ENCODE measurements at regions not wholly inside any gene's neighbourhood (a gene's known extent, or its start where the extent isn't known, plus 50 kb on each side); places are given as distances from the start of the nearest gene placed in this dataset.

DNA sequence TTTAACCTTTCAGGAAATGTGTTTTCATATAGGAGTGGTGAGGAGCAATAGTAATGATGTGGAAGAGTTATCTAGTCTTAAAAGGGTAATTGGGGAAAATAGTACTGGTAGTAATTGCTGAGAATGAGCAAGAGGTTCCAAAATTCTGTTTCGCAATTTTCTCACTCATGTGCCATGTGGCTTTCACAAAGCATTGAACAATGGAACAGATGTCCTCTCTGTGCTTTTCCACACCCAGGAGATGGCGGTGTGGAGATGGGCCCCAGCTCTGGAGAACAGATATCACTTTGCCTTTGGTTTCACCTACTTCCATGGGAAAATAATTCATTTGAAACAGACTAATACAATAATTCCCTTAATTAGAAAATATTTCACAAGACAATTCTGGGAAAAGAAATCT lies 170.0 kb upstream of the SLC10A2 start:
- TF ChIP-seq, protein P1, sequence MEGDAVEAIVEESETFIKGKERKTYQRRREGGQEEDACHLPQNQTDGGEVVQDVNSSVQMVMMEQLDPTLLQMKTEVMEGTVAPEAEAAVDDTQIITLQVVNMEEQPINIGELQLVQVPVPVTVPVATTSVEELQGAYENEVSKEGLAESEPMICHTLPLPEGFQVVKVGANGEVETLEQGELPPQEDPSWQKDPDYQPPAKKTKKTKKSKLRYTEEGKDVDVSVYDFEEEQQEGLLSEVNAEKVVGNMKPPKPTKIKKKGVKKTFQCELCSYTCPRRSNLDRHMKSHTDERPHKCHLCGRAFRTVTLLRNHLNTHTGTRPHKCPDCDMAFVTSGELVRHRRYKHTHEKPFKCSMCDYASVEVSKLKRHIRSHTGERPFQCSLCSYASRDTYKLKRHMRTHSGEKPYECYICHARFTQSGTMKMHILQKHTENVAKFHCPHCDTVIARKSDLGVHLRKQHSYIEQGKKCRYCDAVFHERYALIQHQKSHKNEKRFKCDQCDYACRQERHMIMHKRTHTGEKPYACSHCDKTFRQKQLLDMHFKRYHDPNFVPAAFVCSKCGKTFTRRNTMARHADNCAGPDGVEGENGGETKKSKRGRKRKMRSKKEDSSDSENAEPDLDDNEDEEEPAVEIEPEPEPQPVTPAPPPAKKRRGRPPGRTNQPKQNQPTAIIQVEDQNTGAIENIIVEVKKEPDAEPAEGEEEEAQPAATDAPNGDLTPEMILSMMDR (IDR thresholded peaks at IDR 0.05), result no peak
- no peak for TF ChIP-seq POLR2A (IDR thresholded peaks at IDR 0.05)
